ENCODE measurements at regions not wholly inside any gene's neighbourhood (a gene's known extent, or its start where the extent isn't known, plus 50 kb on each side); places are given as distances from the start of the nearest gene placed in this dataset.
"Not testable (repeated sequence)": the region's sequence is repeated elsewhere in the genome, so short reads cannot be mapped to it uniquely, and the experiment has no call there.

- H3K36me3 ChIP-seq (ENCODE audit: control insufficient read depth, insufficient read depth, low read length); H3K4me1 ChIP-seq (ENCODE audit: control insufficient read depth, insufficient read depth, low read length); H3K4me3 ChIP-seq (ENCODE audit: low read depth, low read length); H3K9me3 ChIP-seq (ENCODE audit: control insufficient read depth, insufficient read depth, low read length); DNase-seq (ENCODE audit: low read depth in 4 of 6, low spot score in 6 of 6); H3K27me3 ChIP-seq (ENCODE audit: control insufficient read depth, insufficient read depth, low read length); H3K27ac ChIP-seq (ENCODE audit: low read depth, low read length): not testable (repeated sequence)
- 73% methylated on average over 2 of the region's 2 CpGs for WGBS (ENCODE audit: insufficient coverage)
Observed at GRCh38 chr18:66375391-66375790, 228.5 kb downstream of the CDH19 start.

DNA sequence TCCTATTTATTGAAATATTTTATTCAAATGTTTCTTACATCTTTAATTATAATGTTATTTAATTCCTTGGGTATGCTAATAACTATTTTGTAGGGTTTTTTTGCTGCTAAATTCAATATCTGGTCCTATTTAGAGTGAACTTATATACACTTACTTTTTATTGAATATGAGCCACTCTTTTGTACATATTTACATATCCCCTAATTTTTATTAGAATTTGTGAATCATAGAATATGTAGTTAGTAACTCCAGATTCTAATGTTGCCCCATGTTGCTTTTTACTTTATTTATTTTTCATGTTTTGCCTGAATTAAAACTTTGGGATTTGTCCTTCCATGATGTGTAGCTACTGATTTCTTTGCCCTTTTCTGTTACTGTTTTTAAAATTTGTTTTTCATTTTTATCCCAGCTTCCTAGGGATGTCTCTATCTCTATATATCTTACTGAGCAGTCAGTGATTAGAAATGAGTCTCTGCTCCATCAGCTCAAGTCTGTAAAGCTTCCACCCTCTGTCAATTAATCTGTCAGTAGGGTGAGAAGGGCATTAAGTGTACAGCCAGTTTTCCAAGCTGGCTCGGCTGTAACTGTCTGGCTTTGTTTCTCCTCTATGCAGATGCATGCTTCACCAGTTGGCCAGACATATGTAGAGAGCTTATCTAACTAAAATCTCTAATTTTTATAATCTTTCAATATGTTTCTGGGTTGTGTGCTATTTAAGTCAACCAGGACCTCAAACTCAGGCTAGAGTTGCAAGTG is 256.9 kb downstream of the CDH19 start:
- H3K27ac ChIP-seq (ENCODE audit: low read depth, low read length): no peak overlapping the region
- no CpG with 5 or more reads among the region's 1 CpG for WGBS (ENCODE audit: insufficient coverage)
- H3K4me3 ChIP-seq (ENCODE audit: low read depth, low read length): no peak overlapping the region
- H3K36me3 ChIP-seq (ENCODE audit: control insufficient read depth, insufficient read depth, low read length): no peaks in the 10 kb centered on the region
- H3K9me3 ChIP-seq (ENCODE audit: control insufficient read depth, insufficient read depth, low read length): no peaks in the 10 kb centered on the region
- no peaks in the 10 kb centered on the region for H3K27me3 ChIP-seq (ENCODE audit: control insufficient read depth, insufficient read depth, low read length)
- peak in 1 of 6 donors; percentile 25 for DNase-seq (ENCODE audit: low read depth in 4 of 6, low spot score in 6 of 6)
- H3K4me1 ChIP-seq (ENCODE audit: control insufficient read depth, insufficient read depth, low read length): no peaks in the 10 kb centered on the region

GRCh38 chr18:66344227-66344626 is 259.7 kb downstream of the CDH19 start:
- H3K36me3 ChIP-seq (ENCODE audit: control insufficient read depth, insufficient read depth, low read length): no peaks in the 10 kb centered on the region
- no CpG with 5 or more reads among the region's 2 CpGs for WGBS (ENCODE audit: insufficient coverage)
- no peak overlapping the region for H3K4me3 ChIP-seq (ENCODE audit: low read depth, low read length)
- no peaks in the 10 kb centered on the region for H3K9me3 ChIP-seq (ENCODE audit: control insufficient read depth, insufficient read depth, low read length)
- H3K27me3 ChIP-seq (ENCODE audit: control insufficient read depth, insufficient read depth, low read length): no peaks in the 10 kb centered on the region
- no peak for DNase-seq (ENCODE audit: low read depth in 4 of 6, low spot score in 6 of 6)
- no peak overlapping the region for H3K27ac ChIP-seq (ENCODE audit: low read depth, low read length)
- no peaks in the 10 kb centered on the region for H3K4me1 ChIP-seq (ENCODE audit: control insufficient read depth, insufficient read depth, low read length)

DNA sequence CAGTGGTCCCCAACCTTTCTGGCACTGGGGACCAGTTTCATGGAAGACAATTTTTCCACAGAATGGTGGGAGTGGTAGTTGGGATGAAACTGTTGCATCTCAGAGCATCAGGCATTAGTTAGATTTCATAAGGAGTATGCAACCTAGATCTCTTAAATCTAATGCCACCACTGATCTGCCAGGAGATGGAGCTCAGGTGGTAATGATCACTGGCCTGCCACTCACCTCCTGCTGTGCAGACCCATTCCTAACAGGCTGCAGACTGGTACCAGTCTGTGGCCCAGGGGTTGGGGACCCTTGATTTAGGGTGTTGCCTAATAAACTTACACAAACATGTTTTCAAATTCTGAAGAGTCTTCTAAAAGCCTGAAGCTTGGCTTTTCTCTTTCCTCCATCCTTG is 261.3 kb downstream of the CDH19 start:
- no peaks in the 10 kb centered on the region for H3K4me1 ChIP-seq (ENCODE audit: control insufficient read depth, insufficient read depth, low read length)
- H3K9me3 ChIP-seq (ENCODE audit: control insufficient read depth, insufficient read depth, low read length): no peaks in the 10 kb centered on the region
- no peak overlapping the region for H3K4me3 ChIP-seq (ENCODE audit: low read depth, low read length)
- no peaks in the 10 kb centered on the region for H3K27me3 ChIP-seq (ENCODE audit: control insufficient read depth, insufficient read depth, low read length)
- H3K27ac ChIP-seq (ENCODE audit: low read depth, low read length): no peak overlapping the region
- no peak for DNase-seq (ENCODE audit: low read depth in 4 of 6, low spot score in 6 of 6)
- no peaks in the 10 kb centered on the region for H3K36me3 ChIP-seq (ENCODE audit: control insufficient read depth, insufficient read depth, low read length)

GRCh38 chr18:66334534-66334933 is 269.4 kb downstream of the CDH19 start:
- H3K27me3 ChIP-seq (ENCODE audit: control insufficient read depth, insufficient read depth, low read length): no peaks in the 10 kb centered on the region
- H3K4me3 ChIP-seq (ENCODE audit: low read depth, low read length): no peak overlapping the region
- no peaks in the 10 kb centered on the region for H3K4me1 ChIP-seq (ENCODE audit: control insufficient read depth, insufficient read depth, low read length)
- H3K27ac ChIP-seq (ENCODE audit: low read depth, low read length): no peak overlapping the region
- H3K36me3 ChIP-seq (ENCODE audit: control insufficient read depth, insufficient read depth, low read length): no peaks in the 10 kb centered on the region
- DNase-seq (ENCODE audit: low read depth in 4 of 6, low spot score in 6 of 6): no peak
- no CpG with 5 or more reads among the region's 1 CpG for WGBS (ENCODE audit: insufficient coverage)
- peaks cover 1% of the 10 kb centered on the region for H3K9me3 ChIP-seq (ENCODE audit: control insufficient read depth, insufficient read depth, low read length)

- Histone ChIP-seq H3K36me3 (ENCODE audit: control insufficient read depth, insufficient read depth, low read length) (no peaks in the 10 kb centered on the region), H3K27ac (ENCODE audit: low read depth, low read length) (no peak overlapping the region), H3K27me3 (ENCODE audit: control insufficient read depth, insufficient read depth, low read length) (no peaks in the 10 kb centered on the region), H3K4me3 (ENCODE audit: low read depth, low read length) (no peak overlapping the region), H3K9me3 (ENCODE audit: control insufficient read depth, insufficient read depth, low read length) (no peaks in the 10 kb centered on the region), H3K4me1 (ENCODE audit: control insufficient read depth, insufficient read depth, low read length) (no peaks in the 10 kb centered on the region)
- no peak for DNase-seq (ENCODE audit: low read depth in 4 of 6, low spot score in 6 of 6)
- no CpG with 5 or more reads among the region's 1 CpG for WGBS (ENCODE audit: insufficient coverage)
Observed at GRCh38 chr18:66329716-66330115, 274.2 kb downstream of the CDH19 start.

GRCh38 chr18:66328296-66328878 is 275.5 kb downstream of the CDH19 start:
- no peak for DNase-seq (ENCODE audit: low read depth in 4 of 6, low spot score in 6 of 6)
- no peaks in the 10 kb centered on the region for H3K36me3 ChIP-seq (ENCODE audit: control insufficient read depth, insufficient read depth, low read length)
- no peaks in the 10 kb centered on the region for H3K4me1 ChIP-seq (ENCODE audit: control insufficient read depth, insufficient read depth, low read length)
- H3K27me3 ChIP-seq (ENCODE audit: control insufficient read depth, insufficient read depth, low read length): no peaks in the 10 kb centered on the region
- no peak overlapping the region for H3K27ac ChIP-seq (ENCODE audit: low read depth, low read length)
- WGBS (ENCODE audit: insufficient coverage): 71% methylated on average over 2 of the region's 4 CpGs
- no peaks in the 10 kb centered on the region for H3K9me3 ChIP-seq (ENCODE audit: control insufficient read depth, insufficient read depth, low read length)
- H3K4me3 ChIP-seq (ENCODE audit: low read depth, low read length): no peak overlapping the region

DNA sequence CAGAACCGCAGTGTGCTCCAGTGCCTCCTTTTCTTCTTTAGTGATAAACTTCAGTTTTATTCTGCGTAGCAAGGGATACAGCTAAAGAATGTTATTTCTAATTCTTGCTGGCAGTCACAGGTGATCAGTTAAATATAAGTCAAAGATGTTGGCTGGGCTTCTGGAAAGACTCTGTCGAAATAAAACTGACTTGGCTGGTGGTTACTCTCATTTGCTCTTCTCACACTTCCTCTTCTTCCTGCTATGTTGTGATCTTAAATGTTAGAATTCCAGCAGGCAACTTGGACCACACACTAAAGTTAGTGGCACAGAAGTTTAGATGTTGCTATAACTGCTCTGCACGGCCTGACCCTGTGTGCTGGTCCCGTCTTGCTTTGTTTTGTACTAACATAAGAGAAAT is 278.6 kb downstream of the CDH19 start:
- 83% methylated on average over 1 of the region's 5 CpGs for WGBS (ENCODE audit: insufficient coverage)
- Histone ChIP-seq H3K9me3 (ENCODE audit: control insufficient read depth, insufficient read depth, low read length) (no peaks in the 10 kb centered on the region), H3K4me3 (ENCODE audit: low read depth, low read length) (no peak overlapping the region), H3K27ac (ENCODE audit: low read depth, low read length) (no peak overlapping the region), H3K36me3 (ENCODE audit: control insufficient read depth, insufficient read depth, low read length) (no peaks in the 10 kb centered on the region), H3K27me3 (ENCODE audit: control insufficient read depth, insufficient read depth, low read length) (no peaks in the 10 kb centered on the region), H3K4me1 (ENCODE audit: control insufficient read depth, insufficient read depth, low read length) (no peaks in the 10 kb centered on the region)
- DNase-seq (ENCODE audit: low read depth in 4 of 6, low spot score in 6 of 6): peak in 1 of 6 donors; percentile 51

DNA sequence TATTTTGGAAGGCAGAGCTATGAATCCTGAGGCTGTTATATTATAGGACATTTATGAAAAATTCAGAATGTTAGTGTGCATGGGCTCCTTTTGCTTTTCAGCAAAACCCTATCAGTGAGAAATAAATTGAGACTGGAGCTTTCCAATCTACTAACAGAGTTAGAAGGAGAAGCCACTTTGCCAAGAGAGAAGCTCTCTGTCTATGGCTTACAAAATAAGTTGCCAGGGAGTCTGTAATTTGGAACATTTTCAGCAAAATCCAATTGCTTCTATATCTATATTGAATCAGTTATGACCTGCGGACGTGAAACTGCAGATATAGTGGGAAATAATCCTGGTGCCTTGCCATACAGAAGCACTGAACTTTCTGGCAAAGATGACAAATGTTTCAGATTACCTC is 279.3 kb downstream of the CDH19 start:
- H3K4me3 ChIP-seq (ENCODE audit: low read depth, low read length): no peak overlapping the region
- no peak overlapping the region for H3K27ac ChIP-seq (ENCODE audit: low read depth, low read length)
- H3K36me3 ChIP-seq (ENCODE audit: control insufficient read depth, insufficient read depth, low read length): no peaks in the 10 kb centered on the region
- WGBS (ENCODE audit: insufficient coverage): 82% methylated on average over 2 of the region's 2 CpGs
- H3K9me3 ChIP-seq (ENCODE audit: control insufficient read depth, insufficient read depth, low read length): no peaks in the 10 kb centered on the region
- no peaks in the 10 kb centered on the region for H3K4me1 ChIP-seq (ENCODE audit: control insufficient read depth, insufficient read depth, low read length)
- DNase-seq (ENCODE audit: low read depth in 4 of 6, low spot score in 6 of 6): peak in 2 of 6 donors; percentile 17 to 53
- H3K27me3 ChIP-seq (ENCODE audit: control insufficient read depth, insufficient read depth, low read length): no peaks in the 10 kb centered on the region
